ENCODE measurements at regions not wholly inside any gene's neighbourhood (a gene's known extent, or its start where the extent isn't known, plus 50 kb on each side); places are given as distances from the start of the nearest gene placed in this dataset.

DNA sequence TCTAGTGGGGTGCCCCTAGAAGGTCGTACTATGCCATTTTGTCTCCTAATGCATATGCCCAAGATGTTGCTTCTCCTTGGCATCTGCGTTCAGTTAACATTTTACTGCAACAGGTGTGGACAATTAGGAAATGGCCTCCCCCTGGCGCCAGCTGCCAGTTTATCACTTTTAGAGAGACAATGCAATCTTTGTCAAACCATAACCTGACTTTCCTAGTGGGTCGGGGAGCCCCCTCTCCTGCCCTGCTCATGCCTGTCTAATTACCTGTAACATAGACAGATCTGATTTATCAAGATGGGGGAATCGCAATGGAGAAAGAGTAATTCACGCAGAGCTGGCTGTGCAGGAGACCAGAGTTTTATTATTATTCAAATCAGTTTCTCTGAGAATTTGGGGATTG, 353.7 kb upstream of the SGO1 start (continued):
- TF ChIP-seq, protein P1, sequence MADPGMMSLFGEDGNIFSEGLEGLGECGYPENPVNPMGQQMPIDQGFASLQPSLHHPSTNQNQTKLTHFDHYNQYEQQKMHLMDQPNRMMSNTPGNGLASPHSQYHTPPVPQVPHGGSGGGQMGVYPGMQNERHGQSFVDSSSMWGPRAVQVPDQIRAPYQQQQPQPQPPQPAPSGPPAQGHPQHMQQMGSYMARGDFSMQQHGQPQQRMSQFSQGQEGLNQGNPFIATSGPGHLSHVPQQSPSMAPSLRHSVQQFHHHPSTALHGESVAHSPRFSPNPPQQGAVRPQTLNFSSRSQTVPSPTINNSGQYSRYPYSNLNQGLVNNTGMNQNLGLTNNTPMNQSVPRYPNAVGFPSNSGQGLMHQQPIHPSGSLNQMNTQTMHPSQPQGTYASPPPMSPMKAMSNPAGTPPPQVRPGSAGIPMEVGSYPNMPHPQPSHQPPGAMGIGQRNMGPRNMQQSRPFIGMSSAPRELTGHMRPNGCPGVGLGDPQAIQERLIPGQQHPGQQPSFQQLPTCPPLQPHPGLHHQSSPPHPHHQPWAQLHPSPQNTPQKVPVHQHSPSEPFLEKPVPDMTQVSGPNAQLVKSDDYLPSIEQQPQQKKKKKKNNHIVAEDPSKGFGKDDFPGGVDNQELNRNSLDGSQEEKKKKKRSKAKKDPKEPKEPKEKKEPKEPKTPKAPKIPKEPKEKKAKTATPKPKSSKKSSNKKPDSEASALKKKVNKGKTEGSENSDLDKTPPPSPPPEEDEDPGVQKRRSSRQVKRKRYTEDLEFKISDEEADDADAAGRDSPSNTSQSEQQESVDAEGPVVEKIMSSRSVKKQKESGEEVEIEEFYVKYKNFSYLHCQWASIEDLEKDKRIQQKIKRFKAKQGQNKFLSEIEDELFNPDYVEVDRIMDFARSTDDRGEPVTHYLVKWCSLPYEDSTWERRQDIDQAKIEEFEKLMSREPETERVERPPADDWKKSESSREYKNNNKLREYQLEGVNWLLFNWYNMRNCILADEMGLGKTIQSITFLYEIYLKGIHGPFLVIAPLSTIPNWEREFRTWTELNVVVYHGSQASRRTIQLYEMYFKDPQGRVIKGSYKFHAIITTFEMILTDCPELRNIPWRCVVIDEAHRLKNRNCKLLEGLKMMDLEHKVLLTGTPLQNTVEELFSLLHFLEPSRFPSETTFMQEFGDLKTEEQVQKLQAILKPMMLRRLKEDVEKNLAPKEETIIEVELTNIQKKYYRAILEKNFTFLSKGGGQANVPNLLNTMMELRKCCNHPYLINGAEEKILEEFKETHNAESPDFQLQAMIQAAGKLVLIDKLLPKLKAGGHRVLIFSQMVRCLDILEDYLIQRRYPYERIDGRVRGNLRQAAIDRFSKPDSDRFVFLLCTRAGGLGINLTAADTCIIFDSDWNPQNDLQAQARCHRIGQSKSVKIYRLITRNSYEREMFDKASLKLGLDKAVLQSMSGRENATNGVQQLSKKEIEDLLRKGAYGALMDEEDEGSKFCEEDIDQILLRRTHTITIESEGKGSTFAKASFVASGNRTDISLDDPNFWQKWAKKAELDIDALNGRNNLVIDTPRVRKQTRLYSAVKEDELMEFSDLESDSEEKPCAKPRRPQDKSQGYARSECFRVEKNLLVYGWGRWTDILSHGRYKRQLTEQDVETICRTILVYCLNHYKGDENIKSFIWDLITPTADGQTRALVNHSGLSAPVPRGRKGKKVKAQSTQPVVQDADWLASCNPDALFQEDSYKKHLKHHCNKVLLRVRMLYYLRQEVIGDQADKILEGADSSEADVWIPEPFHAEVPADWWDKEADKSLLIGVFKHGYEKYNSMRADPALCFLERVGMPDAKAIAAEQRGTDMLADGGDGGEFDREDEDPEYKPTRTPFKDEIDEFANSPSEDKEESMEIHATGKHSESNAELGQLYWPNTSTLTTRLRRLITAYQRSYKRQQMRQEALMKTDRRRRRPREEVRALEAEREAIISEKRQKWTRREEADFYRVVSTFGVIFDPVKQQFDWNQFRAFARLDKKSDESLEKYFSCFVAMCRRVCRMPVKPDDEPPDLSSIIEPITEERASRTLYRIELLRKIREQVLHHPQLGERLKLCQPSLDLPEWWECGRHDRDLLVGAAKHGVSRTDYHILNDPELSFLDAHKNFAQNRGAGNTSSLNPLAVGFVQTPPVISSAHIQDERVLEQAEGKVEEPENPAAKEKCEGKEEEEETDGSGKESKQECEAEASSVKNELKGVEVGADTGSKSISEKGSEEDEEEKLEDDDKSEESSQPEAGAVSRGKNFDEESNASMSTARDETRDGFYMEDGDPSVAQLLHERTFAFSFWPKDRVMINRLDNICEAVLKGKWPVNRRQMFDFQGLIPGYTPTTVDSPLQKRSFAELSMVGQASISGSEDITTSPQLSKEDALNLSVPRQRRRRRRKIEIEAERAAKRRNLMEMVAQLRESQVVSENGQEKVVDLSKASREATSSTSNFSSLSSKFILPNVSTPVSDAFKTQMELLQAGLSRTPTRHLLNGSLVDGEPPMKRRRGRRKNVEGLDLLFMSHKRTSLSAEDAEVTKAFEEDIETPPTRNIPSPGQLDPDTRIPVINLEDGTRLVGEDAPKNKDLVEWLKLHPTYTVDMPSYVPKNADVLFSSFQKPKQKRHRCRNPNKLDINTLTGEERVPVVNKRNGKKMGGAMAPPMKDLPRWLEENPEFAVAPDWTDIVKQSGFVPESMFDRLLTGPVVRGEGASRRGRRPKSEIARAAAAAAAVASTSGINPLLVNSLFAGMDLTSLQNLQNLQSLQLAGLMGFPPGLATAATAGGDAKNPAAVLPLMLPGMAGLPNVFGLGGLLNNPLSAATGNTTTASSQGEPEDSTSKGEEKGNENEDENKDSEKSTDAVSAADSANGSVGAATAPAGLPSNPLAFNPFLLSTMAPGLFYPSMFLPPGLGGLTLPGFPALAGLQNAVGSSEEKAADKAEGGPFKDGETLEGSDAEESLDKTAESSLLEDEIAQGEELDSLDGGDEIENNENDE (IDR thresholded peaks at IDR 0.05; ENCODE audit: insufficient replicate concordance, low read length), result no peak
- TF ChIP-seq BRCA1 (IDR thresholded peaks at IDR 0.05; ENCODE audit: low read depth, low read length) (no peak), RFX5 (IDR thresholded peaks at IDR 0.05; ENCODE audit: borderline replicate concordance, low read depth, low read length) (no peak), BACH1 (IDR thresholded peaks at IDR 0.05; ENCODE audit: low read length) (no peak), CTBP2 (IDR thresholded peaks at IDR 0.05; ENCODE audit: borderline replicate concordance, insufficient read depth, insufficient read length, low read length) (no peak), KDM5A (IDR thresholded peaks at IDR 0.05; ENCODE audit: low read length) (no peak)
